Umbilical cord (tissue), 1 donor: ENCODE measurements at regions not wholly inside any gene's neighbourhood (a gene's known extent, or its start where the extent isn't known, plus 50 kb on each side); places are given as distances from the start of the nearest gene placed in this dataset.
A peak's percentile ranks its signal among the peaks of the same experiment; 100 is the strongest.

ENCODE experiments used
- DNase-seq: peaks from one replicate; pipeline ENCODE4 v3.0.0-alpha.2; 2015; ENCODE audit warnings: low spot score

DNA sequence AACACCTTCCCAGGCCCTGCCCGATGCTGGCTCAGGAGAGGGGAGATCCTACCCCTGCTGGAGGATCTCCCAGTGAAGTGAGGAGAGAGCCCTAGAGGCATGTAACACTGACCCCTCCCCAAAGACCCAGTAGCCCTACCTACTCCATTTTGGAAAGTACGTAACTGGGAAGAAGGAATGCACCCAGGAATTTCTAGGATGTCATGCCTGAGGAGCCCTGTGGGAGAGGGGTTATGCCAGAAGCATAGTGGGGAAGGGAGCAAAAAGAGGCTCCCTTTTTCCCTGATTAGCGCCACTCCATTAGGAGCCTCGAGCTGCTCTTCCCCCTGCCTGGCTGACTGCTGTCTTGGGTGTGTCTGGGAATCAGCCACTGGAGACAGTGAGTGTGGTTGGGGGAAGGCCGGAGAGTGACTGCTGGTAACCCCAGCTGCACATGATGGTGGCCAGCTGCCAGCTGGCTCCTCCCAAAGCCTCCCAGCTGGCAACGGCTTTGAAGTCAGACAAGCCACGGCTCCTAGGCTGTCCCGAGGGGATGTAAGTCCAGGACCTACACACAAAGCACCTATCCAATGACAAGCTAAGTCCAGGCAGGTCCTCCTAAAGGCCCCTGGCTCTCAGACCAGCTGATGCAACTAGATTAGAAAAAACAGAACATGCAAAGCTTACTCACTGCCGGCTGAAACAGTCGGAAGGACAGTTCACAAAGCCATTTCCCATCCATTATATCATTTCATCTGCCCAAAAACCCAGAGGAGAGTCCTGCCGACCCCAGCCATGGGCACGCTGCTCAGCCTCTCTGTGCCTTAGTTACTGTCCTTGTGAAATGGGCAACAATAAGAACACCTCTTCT is 136.5 kb upstream of the ABCA1 start:
- DNase-seq, result peak; percentile 95

DNA sequence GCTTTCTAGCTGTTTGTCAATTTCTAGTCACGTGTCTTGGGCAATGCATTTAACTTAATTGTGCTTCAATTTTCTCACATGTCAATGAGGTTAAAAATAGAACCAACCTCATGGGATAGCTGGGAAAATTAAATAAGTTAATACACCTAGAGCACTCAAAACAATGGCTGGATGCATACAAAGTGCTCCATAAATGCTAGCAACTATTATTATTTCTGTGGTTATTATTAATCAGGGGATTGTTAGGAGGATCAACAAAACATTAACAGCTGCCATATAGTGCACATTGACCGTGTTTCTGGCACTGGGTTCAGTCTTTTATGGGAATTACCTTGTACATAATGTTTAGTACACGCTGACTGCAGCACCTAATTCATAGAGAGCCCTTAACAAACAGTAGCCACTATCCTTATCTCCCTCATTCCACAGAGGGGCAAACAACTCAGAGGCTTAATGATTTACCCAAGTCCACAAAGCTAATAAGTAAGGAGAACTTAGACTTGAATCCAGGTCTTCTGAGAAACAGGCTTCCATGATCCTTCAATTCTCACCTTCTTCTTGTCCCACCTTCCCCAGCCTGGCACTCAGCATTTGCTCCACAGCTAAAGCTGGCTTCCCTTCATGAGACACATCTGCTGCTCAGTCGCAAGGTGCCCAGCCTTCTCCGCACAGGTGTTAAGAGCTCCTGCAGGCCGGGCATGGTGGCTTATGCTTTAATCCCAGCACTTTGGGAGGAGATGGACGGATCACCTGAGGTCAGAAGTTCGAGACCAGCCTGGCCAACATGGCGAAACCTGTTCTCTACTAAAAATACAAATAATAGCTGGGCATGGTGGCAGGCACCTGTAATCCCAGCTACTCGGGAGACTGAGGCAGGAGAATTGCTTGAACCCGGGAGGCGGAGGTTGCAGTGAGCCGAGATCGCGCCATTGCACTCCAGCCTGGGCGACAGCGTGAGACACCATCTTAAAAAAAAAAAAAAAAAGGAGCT is 137.4 kb upstream of the ABCA1 start:
- no peak for DNase-seq

DNA sequence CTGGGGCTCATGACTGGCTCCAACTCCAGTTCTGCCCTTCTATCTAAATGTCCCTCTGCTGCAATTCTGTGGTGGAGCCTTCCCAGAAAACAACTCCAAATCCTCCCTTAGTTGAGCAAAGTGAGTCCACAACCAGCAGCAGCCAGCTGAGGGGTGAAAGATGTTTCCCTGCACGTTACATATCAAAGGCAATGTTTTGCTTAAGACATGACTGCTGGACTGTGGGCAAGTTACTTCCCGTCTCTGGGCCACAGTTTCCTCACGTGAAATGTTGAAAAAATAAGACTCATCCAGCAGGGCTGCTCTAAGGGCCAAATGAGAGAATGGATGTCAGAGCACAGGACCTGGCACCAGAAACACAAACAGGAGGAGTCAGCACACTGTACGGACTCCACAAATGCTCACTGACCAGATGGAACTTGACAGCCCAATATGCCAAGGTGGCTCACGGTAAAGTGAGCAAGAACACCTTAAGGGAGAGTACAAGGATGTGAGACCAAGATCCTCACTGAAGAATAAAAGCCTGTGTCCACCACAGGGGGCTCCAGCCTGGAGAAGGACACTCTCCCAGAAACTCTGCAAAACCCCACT is 138.4 kb upstream of the ABCA1 start:
- DNase-seq, result no peak

DNA sequence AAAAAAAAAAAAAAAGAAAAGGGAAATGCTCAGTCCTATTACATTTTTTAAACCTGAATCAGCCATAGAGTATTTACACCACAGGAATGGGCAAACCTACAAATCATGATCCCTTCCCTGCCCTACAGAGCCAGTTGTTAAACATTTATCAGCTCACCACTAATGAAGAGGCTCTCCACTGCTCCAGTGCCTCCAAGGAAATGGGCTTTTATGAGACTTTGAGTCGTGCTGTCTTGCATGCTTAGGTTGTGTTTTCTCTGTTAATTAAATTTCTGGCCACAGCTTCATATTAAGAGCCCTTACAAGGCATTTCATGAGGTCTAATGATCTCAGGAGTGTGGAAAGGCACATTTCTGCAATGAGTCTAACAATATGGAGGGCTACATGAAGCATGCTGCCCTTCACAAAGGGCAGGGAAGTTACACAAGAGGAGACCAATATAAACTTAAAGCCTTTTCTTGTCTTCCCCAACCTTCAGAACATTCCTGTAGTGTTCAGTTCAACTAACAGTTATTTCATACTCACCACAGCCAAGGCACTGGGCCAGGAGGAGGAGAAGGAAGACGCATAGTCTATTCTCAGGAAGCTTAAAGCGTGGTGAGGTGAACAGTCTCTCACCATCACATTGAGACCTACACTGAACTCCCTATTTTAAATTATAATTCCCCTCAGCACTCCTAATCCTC is 140.1 kb upstream of the ABCA1 start:
- no peak for DNase-seq

DNA sequence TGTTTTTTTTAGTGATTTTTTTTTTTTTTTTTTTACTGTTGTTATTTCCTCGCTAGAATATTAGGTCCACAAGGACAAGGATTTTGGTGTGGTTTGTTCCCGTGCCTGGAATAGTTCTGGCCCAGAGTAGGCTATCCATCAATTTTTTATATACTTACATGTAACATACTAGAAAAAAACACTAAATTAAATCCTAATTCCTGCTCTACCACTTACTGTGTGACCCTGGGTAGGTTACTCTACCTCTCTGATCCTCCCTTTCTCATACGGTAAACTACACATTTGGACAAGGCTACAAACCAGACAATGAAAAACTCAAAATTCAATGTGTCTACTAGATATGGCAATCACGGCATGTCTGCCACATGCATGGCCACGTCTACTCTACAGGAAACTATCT is 141.3 kb upstream of the ABCA1 start:
- no peak for DNase-seq

DNA sequence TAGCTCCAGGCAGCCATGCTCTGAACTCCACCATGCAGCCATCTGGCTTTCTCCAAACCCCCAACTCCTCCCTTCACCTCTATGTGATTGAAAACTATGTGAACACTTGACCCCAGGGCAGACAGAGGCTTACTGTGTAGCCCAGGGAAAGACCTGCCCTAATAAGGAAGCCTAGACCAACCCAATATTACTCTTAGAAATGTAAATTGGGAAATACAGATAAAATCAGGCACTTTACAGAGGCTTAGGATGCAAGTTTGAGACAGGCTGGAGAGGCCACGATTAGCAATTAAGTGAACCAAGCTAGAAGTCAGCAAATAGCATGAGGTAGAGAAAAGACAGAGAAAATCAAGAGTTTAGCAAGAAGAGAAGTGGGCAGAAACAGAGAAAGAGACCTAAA is 141.7 kb upstream of the ABCA1 start:
- DNase-seq, result no peak

DNA sequence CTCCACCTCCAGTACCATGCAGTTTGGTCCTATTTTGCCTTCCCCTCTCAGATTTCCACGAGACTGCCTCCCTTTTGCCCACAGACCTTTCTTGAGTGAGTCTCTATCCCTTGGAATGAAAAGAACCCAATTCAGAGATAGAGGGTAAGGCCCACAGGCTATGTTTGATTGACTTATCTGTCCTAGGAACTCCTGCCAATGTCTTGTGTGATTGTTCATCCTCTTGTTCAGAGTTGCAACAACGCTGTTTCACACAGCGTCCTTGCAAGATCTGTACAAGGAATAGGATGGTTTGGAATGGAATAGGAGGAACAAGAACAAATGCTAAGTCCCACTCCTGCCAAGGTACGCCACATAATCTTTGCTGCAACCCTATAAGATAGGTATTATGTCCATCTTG is 142.2 kb upstream of the ABCA1 start:
- no peak for DNase-seq

DNA sequence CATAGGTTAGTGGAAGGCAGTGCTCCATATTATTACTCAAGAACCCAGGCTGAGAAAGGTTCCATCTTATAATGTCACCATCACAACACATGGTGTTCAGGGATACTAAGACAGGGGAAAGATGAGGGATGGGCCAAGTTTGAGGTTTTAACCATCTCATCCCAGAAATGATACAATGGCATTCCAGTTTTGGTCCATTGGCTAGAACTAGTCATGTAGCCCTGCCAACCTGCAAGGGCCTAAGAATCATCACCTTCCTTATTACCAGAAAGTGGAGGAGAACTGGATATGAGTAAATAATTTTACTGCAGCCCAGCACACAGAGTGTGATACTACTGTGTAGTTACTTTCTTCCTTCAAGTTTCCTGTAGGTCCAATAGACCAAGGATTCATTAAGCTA is 144.5 kb upstream of the ABCA1 start:
- DNase-seq, result no peak

DNA sequence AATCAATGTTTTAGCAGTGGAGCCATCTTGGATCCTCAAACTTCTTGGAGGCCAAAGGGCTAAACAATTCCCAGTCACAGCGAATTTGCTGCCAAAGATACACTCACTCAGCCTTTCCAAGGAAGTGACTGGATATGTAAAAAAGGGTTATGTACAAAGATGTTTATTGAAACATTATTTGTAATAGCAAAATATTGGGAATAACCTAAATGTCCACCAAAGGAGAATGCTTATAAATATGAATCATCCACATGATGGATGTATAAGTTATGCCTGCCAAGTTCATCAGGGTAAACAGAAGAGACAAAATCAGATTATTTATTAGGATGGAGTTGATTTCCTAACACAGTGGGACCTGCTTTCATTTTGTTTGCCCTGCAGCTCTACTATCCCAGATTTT is 145.2 kb upstream of the ABCA1 start:
- no peak for DNase-seq

DNA sequence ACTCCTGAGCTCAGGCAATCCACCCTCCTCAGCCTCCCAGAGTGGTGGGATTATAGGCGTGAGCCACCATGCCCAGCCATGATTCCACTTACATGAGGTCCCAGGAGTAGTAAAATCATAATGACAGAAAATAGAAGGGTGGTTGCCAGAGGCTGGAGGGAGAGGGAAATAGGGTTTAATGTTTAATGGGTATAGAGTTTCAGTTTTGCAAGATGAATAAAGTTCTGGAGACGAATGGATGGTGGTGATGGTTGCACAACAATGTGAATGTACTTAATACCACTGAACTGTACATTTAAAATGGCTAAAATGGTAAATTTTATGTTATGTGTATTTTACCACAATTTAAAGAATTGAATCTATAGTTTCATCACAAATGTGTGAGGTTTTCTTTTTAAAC is 146.5 kb upstream of the ABCA1 start:
- no peak for DNase-seq

DNA sequence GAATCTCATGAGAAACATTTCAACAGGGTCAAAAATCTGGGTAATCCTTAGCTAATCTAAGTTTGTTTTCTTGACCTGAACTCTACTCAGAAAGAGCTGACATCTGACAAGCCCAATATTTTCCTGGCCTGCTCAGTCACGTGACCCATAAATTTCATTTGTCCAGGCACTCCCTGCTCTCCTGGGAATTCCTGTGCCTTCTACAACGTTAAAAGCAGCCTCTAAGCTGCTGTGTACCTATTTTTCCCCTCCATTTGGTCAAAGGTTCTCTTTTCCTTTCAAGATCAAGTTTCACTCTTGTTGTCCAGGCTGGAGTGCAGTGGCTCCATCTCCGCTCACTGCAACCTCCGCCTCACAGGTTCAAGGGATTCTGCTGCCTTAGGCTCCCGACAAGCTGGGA is 148.8 kb upstream of the ABCA1 start:
- DNase-seq, result no peak

DNA sequence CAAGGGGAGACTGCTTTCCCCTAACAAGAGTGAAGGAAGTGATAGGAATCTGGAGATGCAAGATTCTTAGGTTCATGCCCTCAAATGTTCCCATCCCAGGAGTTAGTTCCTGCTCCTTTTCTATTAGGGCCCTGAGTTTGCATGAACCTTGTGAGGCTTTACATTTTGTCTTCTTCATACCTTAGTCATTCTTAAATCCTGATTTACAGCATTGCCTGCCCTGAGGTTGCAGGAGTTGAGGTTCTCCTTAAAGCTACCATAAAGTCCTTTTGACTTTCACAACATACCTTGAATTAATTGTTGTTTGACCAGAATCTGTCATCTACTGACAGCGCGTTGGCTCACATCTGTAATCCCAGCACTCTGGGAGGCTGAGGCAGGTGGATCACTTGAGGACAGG is 151.5 kb upstream of the ABCA1 start:
- DNase-seq, result no peak

DNA sequence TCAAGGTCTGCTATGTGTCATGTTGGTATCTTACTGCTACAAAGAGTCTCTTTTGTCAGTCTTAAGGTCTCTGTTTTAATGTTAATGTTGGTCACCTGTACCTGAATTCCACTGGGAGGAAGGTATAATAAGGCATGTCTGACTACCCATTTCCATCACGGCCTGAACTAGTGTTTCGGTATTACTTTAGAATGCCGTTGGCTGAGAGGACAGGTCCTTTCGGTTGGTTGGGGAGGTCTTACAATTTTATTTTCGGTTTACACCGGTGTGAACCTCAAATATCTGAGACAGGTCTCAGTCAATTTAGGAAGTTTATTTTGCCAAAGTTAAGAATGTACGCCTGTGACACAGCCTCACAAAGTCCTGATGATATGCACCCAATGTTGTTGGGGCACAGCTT is 154.9 kb upstream of the ABCA1 start:
- no peak for DNase-seq

DNA sequence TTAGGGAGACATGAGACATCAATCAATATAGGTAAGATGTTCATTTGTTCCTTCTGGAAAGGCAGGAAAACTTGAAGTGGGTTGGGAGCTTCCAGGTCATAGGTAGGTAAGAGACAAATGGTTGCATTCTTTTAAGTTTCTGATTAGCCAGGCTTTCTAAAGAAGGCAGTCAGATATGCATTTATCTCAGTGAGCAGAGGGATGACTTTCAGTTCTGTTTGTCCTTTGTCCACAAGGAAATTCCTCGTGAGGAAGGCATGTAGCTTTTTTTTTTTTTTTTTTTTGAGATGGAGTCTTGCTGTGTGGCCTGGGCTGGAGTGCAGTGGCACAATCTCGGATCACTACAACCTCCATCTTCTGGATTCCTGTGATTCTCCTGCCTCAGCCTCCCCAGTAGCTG is 155.3 kb upstream of the ABCA1 start:
- no peak for DNase-seq

DNA sequence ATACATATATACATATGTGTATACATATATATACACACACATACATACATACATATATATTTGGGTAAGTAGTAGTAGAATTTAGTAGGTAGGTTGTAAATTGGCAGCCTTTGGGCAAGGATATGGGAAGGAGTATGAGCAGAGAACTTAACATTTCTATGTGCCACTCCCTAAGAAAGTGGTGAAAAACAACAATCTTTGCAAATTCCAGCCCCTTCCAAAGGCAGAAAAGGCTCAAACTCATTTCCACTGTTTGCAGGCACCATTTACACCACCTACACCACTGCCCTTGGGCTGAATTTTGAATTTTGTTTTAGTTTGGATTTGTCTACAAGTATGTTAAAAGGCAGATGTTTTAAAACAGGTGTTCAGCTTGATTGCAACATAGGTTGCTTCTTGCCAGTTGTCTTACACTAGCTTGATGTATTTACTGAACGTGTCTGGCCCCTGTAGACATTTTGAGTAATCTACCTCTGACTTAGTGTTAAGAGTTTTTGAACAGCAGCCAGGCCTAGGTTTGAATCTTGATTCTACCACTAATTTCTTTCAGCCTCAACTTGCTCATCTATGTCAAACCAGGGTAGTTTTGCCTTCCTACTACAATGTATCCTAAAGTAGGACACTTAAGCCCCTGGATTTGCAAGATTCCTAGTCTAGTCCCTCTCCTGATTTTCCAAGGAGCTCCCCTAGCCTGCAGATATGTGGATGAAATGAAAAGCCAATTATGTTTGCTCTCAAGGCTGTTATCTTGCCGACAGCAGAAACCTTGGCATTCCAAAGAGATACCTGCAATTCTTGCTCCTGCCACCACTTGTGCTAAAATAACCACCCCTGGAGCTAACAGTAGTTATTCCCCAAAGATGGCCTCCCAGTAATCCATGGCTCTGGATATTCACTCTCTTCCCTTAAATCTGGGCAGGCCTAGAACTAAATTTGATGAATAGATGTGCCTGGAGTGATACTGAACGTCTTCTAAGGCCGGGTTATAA is 156.2 kb upstream of the SLC44A1 start:
- DNase-seq, result no peak

DNA sequence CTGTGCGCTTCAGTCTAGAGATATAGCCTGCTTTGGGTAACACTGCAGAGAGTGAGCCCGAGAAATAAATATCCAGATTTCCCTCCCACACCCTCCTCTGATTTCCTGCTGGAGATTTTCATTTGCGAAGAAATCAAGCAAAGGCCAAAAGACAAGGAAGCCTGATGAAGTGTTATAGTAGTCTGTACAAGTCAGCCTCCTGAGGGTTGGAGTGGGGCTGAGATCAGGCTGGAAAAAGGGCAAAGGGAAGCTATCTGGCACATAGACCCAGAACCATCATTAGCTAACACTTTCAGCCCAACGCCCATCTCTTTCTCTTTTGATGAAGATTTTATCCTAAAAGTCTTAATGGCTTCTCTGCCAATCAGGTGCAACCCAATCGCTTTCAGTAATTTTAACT is 154.6 kb upstream of the SLC44A1 start:
- DNase-seq, result no peak

DNA sequence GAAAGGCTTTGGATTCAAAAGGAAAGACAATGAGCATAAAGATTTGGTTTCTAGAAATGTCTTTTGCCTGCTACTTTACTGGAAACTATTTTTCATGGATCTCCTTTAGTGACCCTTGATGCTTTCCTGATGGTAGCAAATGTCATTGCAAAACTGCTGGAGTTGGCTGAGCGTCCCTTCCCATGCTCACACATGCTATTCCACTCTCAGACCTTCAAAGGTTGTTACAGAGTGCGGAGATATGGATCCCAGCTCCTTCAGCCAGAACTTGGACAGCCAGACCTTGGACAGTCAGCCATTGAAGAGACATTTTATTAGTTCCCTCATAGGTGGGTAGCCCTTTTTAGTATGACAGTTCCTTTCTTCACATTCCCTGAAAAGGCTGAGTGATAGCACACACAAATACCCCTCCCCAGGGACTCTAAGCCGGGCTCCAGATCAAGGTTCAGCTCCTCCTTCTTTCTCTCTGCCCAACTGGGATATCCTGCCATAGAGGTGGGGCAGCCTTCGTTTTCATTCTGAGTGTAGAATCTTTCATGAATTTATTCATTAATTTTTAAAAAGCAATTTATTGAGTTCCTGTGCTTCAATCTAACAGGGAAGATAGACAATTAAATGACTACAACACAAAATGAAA is 153.3 kb upstream of the SLC44A1 start:
- DNase-seq, result no peak

DNA sequence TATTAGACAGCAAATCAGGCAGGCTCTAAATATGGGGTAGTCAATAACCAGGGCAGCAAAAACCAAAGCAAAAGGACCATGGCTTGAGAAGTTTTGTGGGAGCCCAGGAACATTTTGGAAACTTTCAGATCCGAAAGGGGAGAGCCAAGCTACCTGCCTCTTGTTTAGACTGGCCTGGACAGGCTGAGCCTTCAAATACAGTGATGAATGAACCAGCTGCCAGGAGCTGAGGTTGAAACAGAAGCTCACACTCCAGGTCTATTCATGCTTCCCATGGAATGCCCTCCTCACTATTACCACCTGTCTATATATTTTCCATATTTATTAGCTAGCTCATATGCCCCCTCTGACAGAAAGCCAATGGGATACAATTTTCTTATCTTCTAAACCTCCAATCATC is 150.8 kb upstream of the SLC44A1 start:
- DNase-seq, result peak; percentile 5

DNA sequence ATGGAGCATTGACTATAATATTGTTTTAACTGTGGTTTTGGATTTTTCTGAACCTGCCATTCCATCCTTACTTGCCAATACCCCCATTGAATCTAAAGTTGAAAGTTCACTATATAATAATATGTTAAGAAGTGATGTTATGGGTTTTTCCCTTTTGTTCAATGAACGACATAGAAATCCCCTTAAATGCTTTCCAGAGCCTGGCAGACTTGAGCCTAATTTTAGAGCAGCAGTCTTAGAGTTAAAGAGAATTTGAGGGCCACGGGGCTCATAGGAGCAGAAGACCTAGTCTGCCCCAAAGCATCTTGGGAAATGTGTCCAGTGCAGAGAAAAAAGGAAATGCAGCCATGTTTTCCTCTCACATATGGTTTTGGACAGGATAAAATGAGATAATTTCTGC is 146.1 kb upstream of the SLC44A1 start:
- no peak for DNase-seq

DNA sequence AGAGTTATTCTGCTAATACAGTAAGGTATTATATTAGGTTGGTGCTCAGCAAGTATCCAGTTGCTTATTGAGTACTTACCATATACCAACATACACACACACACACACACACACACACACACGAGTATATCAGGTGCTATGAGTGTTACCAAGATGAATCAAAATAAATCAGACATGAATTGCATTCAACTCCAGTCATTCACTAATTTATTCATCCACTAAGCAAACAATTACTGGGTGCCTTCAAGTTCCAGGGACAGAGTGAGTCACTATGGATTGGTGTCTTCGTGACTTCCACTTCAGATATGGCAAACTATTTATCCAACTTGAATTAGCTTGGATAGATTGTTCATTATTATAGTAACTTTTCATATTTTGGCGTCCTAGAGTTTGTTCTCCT is 140.7 kb upstream of the SLC44A1 start:
- DNase-seq, result no peak
